Prostate gland (tissue), 2 donors: ENCODE measurements at regions not wholly inside any gene's neighbourhood (a gene's known extent, or its start where the extent isn't known, plus 50 kb on each side); places are given as distances from the start of the nearest gene placed in this dataset.

ENCODE experiments used
- CTCF ChIP-seq, 4 experiments: fragments of 200-600 bp in 2 of 4; fragments of 450-650 bp in 2 of 4; sonication (generic) in 2 of 4; IDR thresholded peaks; 1 replicate in 3 of 4; 2 replicates in 1 of 4; pipeline ENCODE4 v1.5.1; 2016 to 2019; ENCODE audit warnings: antibody characterized with exemption in 4 of 4, mild to moderate bottlenecking in 2 of 4, moderate library complexity in 2 of 4
- POLR2A ChIP-seq: fragments of 450-650 bp; IDR thresholded peaks from one replicate; pipeline ENCODE4 v1.6.1; 2016; ENCODE audit warnings: antibody characterized with exemption, mild to moderate bottlenecking
- POLR2AphosphoS5 ChIP-seq: sonication (generic); formaldehyde crosslinking; IDR thresholded peaks from one replicate; pipeline ENCODE4 v1.6.1; 2017; ENCODE audit warnings: antibody characterized with exemption

GRCh38 chr13:73810647-73811046, 323.6 kb downstream of the KLF12 start:
- TF ChIP-seq POLR2A (no peak), CTCF (IDR thresholded peaks at IDR 0.05) (no peak), POLR2AphosphoS5 (no peak)
